ENCODE measurements at regions not wholly inside any gene's neighbourhood (a gene's known extent, or its start where the extent isn't known, plus 50 kb on each side); places are given as distances from the start of the nearest gene placed in this dataset.

- Histone ChIP-seq H3K27me3 (replicated peaks in 1 of 7) (peaks cover 0 to 5% (median 0%) of the 10 kb centered on the region in 7 donors), H3K4me1 (peaks cover 0 to 20% (median 4%) of the 10 kb centered on the region in 6 donors), H3K36me3 (no peaks in the 10 kb centered on the region), H3K27ac (no peak overlapping the region), H3K9me3 (no peaks in the 10 kb centered on the region), H3K4me3 (no peak overlapping the region)
- TF ChIP-seq POLR2A (IDR thresholded peaks at IDR 0.05): no peak
- TF ChIP-seq POLR2AphosphoS5 (IDR thresholded peaks at IDR 0.05): no peak
- no peak for TF ChIP-seq CTCF (IDR thresholded peaks at IDR 0.05 in 8 of 11, conservative IDR thresholded peaks at IDR 0.05 in 3 of 11)
- intact Hi-C loops (cut with DNase I; ENCODE audit: low total_unique reads): no loop called here
- DNase-seq: no peak
- 61 to 69% (median 68%) methylated on average over 6 of the region's 6 CpGs for WGBS, 5 donors
Measured at GRCh38 chr12:48419116-48419935, 53.0 kb upstream of the ANP32D start.

- intact Hi-C loops (cut with DNase I; ENCODE audit: low total_unique reads): no loop called here
- WGBS, 5 donors: 40 to 53% (median 46%) methylated on average over 3 of the region's 3 CpGs
- no peak overlapping the region for H3K4me3 ChIP-seq
Measured at GRCh38 chr12:48420039-48420775, 52.2 kb upstream of the ANP32D start.

GRCh38 chr12:48422060-48422459, 50.3 kb upstream of the ANP32D start:
- no peak overlapping the region for H3K4me3 ChIP-seq
- DNase-seq: no peak
- no peaks in the 10 kb centered on the region for H3K36me3 ChIP-seq
- peaks cover 0 to 5% (median 0%) of the 10 kb centered on the region in 7 donors for H3K27me3 ChIP-seq (replicated peaks in 1 of 7)
- H3K27ac ChIP-seq: no peak overlapping the region
- H3K9me3 ChIP-seq: no peaks in the 10 kb centered on the region
- intact Hi-C loops (cut with DNase I; ENCODE audit: low total_unique reads): no loop called here
- 55 to 76% (median 74%) methylated on average over 1 of the region's 1 CpG for WGBS, 5 donors
- no peak for TF ChIP-seq CTCF (IDR thresholded peaks at IDR 0.05 in 8 of 11, conservative IDR thresholded peaks at IDR 0.05 in 3 of 11)
- TF ChIP-seq POLR2A (IDR thresholded peaks at IDR 0.05): no peak
- TF ChIP-seq POLR2AphosphoS5 (IDR thresholded peaks at IDR 0.05): no peak
- H3K4me1 ChIP-seq: peaks cover 0 to 17% (median 3%) of the 10 kb centered on the region in 6 donors

More at GRCh38 chr12:48420039-48420775, 52.2 kb upstream of the ANP32D start:
- Histone ChIP-seq H3K27ac (no peak overlapping the region), H3K27me3 (replicated peaks in 1 of 7) (peaks cover 0 to 5% (median 0%) of the 10 kb centered on the region in 7 donors), H3K9me3 (no peaks in the 10 kb centered on the region), H3K36me3 (no peaks in the 10 kb centered on the region), H3K4me1 (peaks cover 0 to 17% (median 3%) of the 10 kb centered on the region in 6 donors)
- TF ChIP-seq POLR2AphosphoS5 (IDR thresholded peaks at IDR 0.05): no peak
- DNase-seq: no peak

Small RNA genes in the stretch of these regions (small RNA-seq; reads per million reads assigned to genes)
- gene OR8S21P: 0 reads per million in 4 donors
